ENCODE measurements at regions not wholly inside any gene's neighbourhood (a gene's known extent, or its start where the extent isn't known, plus 50 kb on each side); places are given as distances from the start of the nearest gene placed in this dataset.

- TF ChIP-seq JUN (IDR thresholded peaks at IDR 0.05) (no peak), HDAC2 (IDR thresholded peaks at IDR 0.05) (no peak), SMC3 (IDR thresholded peaks at IDR 0.05) (no peak), MAFK (IDR thresholded peaks at IDR 0.05; ENCODE audit: partially characterized antibody) (no peak), CTCF (IDR thresholded peaks at IDR 0.05) (no peak), MYC (IDR thresholded peaks at IDR 0.05; ENCODE audit: borderline replicate concordance, low read length) (no peak), EP300 (IDR thresholded peaks at IDR 0.05) (no peak), ESRRA (IDR thresholded peaks at IDR 0.05; ENCODE audit: borderline replicate concordance, low read length) (no peak), SREBF2 (IDR thresholded peaks at IDR 0.05) (no peak), POLR2A (IDR thresholded peaks at IDR 0.05; ENCODE audit: low read length) (no peak), RAD21 (conservative IDR thresholded peaks at IDR 0.05 in 1 of 2, IDR thresholded peaks at IDR 0.05 in 1 of 2) (no peak)
Observed at GRCh38 chr15:38111070-38111469, 141.6 kb upstream of the SPRED1 start.
